ENCODE measurements at regions not wholly inside any gene's neighbourhood (a gene's known extent, or its start where the extent isn't known, plus 50 kb on each side); places are given as distances from the start of the nearest gene placed in this dataset.

GRCh38 chr22:26887916-26888315 is 230.5 kb downstream of the MIAT start:
- TF ChIP-seq CSDC2 (CRISPR knock-in tag; IDR thresholded peaks at IDR 0.05) (no peak), ZFP3 (CRISPR knock-in tag; IDR thresholded peaks at IDR 0.05) (no peak), ZFP30 (CRISPR knock-in tag; IDR thresholded peaks at IDR 0.05) (no peak), BACH2 (CRISPR knock-in tag; IDR thresholded peaks at IDR 0.05; ENCODE audit: borderline replicate concordance) (no peak), ARNTL (CRISPR knock-in tag; IDR thresholded peaks at IDR 0.05; ENCODE audit: borderline replicate concordance, low read depth) (no peak), ZNF8 (CRISPR knock-in tag; IDR thresholded peaks at IDR 0.05) (no peak), RARB (CRISPR knock-in tag; IDR thresholded peaks at IDR 0.05) (no peak), PPARA (CRISPR knock-in tag; IDR thresholded peaks at IDR 0.05; ENCODE audit: borderline replicate concordance) (no peak), TOX (CRISPR knock-in tag; IDR thresholded peaks at IDR 0.05; ENCODE audit: borderline replicate concordance) (no peak)
- TF ChIP-seq, protein P1, sequence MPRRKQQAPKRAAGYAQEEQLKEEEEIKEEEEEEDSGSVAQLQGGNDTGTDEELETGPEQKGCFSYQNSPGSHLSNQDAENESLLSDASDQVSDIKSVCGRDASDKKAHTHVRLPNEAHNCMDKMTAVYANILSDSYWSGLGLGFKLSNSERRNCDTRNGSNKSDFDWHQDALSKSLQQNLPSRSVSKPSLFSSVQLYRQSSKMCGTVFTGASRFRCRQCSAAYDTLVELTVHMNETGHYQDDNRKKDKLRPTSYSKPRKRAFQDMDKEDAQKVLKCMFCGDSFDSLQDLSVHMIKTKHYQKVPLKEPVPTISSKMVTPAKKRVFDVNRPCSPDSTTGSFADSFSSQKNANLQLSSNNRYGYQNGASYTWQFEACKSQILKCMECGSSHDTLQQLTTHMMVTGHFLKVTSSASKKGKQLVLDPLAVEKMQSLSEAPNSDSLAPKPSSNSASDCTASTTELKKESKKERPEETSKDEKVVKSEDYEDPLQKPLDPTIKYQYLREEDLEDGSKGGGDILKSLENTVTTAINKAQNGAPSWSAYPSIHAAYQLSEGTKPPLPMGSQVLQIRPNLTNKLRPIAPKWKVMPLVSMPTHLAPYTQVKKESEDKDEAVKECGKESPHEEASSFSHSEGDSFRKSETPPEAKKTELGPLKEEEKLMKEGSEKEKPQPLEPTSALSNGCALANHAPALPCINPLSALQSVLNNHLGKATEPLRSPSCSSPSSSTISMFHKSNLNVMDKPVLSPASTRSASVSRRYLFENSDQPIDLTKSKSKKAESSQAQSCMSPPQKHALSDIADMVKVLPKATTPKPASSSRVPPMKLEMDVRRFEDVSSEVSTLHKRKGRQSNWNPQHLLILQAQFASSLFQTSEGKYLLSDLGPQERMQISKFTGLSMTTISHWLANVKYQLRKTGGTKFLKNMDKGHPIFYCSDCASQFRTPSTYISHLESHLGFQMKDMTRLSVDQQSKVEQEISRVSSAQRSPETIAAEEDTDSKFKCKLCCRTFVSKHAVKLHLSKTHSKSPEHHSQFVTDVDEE (CRISPR knock-in tag; IDR thresholded peaks at IDR 0.05) = no peak
- no peak for ATAC-seq

GRCh38 chr22:26888887-26889286 is 231.5 kb downstream of the MIAT start:
- TF ChIP-seq ZFP3 (CRISPR knock-in tag; IDR thresholded peaks at IDR 0.05) (no peak), ZNF8 (CRISPR knock-in tag; IDR thresholded peaks at IDR 0.05) (no peak), RARB (CRISPR knock-in tag; IDR thresholded peaks at IDR 0.05) (no peak), TOX (CRISPR knock-in tag; IDR thresholded peaks at IDR 0.05; ENCODE audit: borderline replicate concordance) (no peak), ESRRG (CRISPR knock-in tag; IDR thresholded peaks at IDR 0.05) (no peak), CSDC2 (CRISPR knock-in tag; IDR thresholded peaks at IDR 0.05) (no peak), ISL1 (CRISPR knock-in tag; IDR thresholded peaks at IDR 0.05) (no peak)
- TF ChIP-seq, protein P2, sequence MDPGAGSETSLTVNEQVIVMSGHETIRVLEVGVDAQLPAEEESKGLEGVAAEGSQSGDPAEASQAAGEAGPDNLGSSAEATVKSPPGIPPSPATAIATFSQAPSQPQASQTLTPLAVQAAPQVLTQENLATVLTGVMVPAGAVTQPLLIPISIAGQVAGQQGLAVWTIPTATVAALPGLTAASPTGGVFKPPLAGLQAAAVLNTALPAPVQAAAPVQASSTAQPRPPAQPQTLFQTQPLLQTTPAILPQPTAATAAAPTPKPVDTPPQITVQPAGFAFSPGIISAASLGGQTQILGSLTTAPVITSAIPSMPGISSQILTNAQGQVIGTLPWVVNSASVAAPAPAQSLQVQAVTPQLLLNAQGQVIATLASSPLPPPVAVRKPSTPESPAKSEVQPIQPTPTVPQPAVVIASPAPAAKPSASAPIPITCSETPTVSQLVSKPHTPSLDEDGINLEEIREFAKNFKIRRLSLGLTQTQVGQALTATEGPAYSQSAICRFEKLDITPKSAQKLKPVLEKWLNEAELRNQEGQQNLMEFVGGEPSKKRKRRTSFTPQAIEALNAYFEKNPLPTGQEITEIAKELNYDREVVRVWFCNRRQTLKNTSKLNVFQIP (CRISPR knock-in tag; IDR thresholded peaks at IDR 0.05; ENCODE audit: borderline replicate concordance, low read depth) = no peak
- TF ChIP-seq, protein P1 (CRISPR knock-in tag; IDR thresholded peaks at IDR 0.05) = no peak
- no peak for ATAC-seq

DNA sequence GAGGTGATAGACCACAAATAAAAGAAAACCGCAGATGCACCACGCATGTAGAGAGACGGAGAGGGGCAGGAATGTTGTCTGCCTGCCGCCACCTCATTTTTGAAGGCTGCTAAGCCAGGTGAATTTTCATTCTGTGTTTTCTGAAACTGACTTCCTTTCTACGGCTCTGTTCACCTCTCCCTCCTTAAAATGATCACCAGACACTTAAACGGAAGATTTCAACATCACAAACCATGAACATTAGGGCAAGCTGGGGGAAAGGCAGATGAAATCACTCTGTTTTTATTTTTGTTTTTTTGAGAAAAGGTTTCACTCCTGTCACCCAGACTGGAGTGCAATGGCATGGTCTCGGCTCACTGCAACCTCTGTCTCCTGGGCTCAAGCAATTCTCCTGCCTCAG is 232.4 kb downstream of the MIAT start:
- ATAC-seq = no peak
- TF ChIP-seq BACH2 (CRISPR knock-in tag; IDR thresholded peaks at IDR 0.05; ENCODE audit: borderline replicate concordance) (no peak), PATZ1 (CRISPR knock-in tag; IDR thresholded peaks at IDR 0.05; ENCODE audit: borderline replicate concordance) (no peak)

GRCh38 chr22:26890870-26891269 is 233.5 kb downstream of the MIAT start:
- ATAC-seq = no peak
- TF ChIP-seq TOX (CRISPR knock-in tag; IDR thresholded peaks at IDR 0.05; ENCODE audit: borderline replicate concordance) = no peak
- no peak for TF ChIP-seq TCF4 (CRISPR knock-in tag; IDR thresholded peaks at IDR 0.05; ENCODE audit: borderline replicate concordance)
- no peak for TF ChIP-seq ZC3H10 (CRISPR knock-in tag; IDR thresholded peaks at IDR 0.05)
- TF ChIP-seq, protein P2 (CRISPR knock-in tag; IDR thresholded peaks at IDR 0.05; ENCODE audit: borderline replicate concordance, low read depth) = no peak
- TF ChIP-seq PATZ1 (CRISPR knock-in tag; IDR thresholded peaks at IDR 0.05; ENCODE audit: borderline replicate concordance) = no peak
- TF ChIP-seq SNAI2 (CRISPR knock-in tag; IDR thresholded peaks at IDR 0.05) = no peak
- no peak for TF ChIP-seq ZNF565 (CRISPR knock-in tag; conservative IDR thresholded peaks at IDR 0.05; ENCODE audit: low read depth)
- TF ChIP-seq, protein P1 (CRISPR knock-in tag; IDR thresholded peaks at IDR 0.05) = no peak
- TF ChIP-seq CSDC2 (CRISPR knock-in tag; IDR thresholded peaks at IDR 0.05) = no peak
